ENCODE measurements at regions not wholly inside any gene's neighbourhood (a gene's known extent, or its start where the extent isn't known, plus 50 kb on each side); places are given as distances from the start of the nearest gene placed in this dataset.

- no peak overlapping the region for H3K9ac ChIP-seq (ENCODE audit: low read depth, low read length)
- H3K36me3 ChIP-seq (ENCODE audit: insufficient read depth, low read length) = no peaks in the 10 kb centered on the region
Observed at GRCh38 chr1:213749558-213749957, 238.2 kb upstream of the PROX1 start.

GRCh38 chr1:213750231-213751063 is 237.3 kb upstream of the PROX1 start:
- Histone ChIP-seq H3K4me2 (ENCODE audit: low read length) (no peak overlapping the region), H3K9me3 (replicated peaks; ENCODE audit: low read length) (no peaks in the 10 kb centered on the region), H3K4me3 (ENCODE audit: low read length) (no peak overlapping the region), H3K9ac (ENCODE audit: low read depth, low read length) (no peak overlapping the region), H3K36me3 (ENCODE audit: insufficient read depth, low read length) (no peaks in the 10 kb centered on the region), H3K27me3 (ENCODE audit: control insufficient read depth, insufficient read depth, low read length) (no peaks in the 10 kb centered on the region), H3K4me1 (ENCODE audit: control insufficient read depth, insufficient read depth, low read length) (no peaks in the 10 kb centered on the region)

More at GRCh38 chr1:213749558-213749957, 238.2 kb upstream of the PROX1 start:
- Histone ChIP-seq H3K9me3 (replicated peaks; ENCODE audit: low read length) (no peaks in the 10 kb centered on the region), H3K27me3 (ENCODE audit: control insufficient read depth, insufficient read depth, low read length) (no peaks in the 10 kb centered on the region), H3K4me1 (ENCODE audit: control insufficient read depth, insufficient read depth, low read length) (no peaks in the 10 kb centered on the region), H3K4me2 (ENCODE audit: low read length) (no peak overlapping the region), H3K4me3 (ENCODE audit: low read length) (no peak overlapping the region)

GRCh38 chr1:213751064-213751397 is 236.7 kb upstream of the PROX1 start:
- Histone ChIP-seq H3K9me3 (replicated peaks; ENCODE audit: low read length) (no peaks in the 10 kb centered on the region), H3K36me3 (ENCODE audit: insufficient read depth, low read length) (no peaks in the 10 kb centered on the region), H3K27me3 (ENCODE audit: control insufficient read depth, insufficient read depth, low read length) (no peaks in the 10 kb centered on the region), H3K9ac (ENCODE audit: low read depth, low read length) (no peak overlapping the region), H3K4me1 (ENCODE audit: control insufficient read depth, insufficient read depth, low read length) (no peaks in the 10 kb centered on the region), H3K4me2 (ENCODE audit: low read length) (no peak overlapping the region), H3K4me3 (ENCODE audit: low read length) (no peak overlapping the region)

GRCh38 chr1:213759359-213760181 is 228.2 kb upstream of the PROX1 start:
- Histone ChIP-seq H3K9ac (ENCODE audit: low read depth, low read length) (no peak overlapping the region), H3K4me2 (ENCODE audit: low read length) (no peak overlapping the region), H3K4me1 (ENCODE audit: control insufficient read depth, insufficient read depth, low read length) (no peaks in the 10 kb centered on the region), H3K9me3 (replicated peaks; ENCODE audit: low read length) (no peaks in the 10 kb centered on the region), H3K4me3 (ENCODE audit: low read length) (no peak overlapping the region), H3K36me3 (ENCODE audit: insufficient read depth, low read length) (no peaks in the 10 kb centered on the region), H3K27me3 (ENCODE audit: control insufficient read depth, insufficient read depth, low read length) (no peaks in the 10 kb centered on the region)

- Histone ChIP-seq H3K4me1 (ENCODE audit: control insufficient read depth, insufficient read depth, low read length) (no peaks in the 10 kb centered on the region), H3K27me3 (ENCODE audit: control insufficient read depth, insufficient read depth, low read length) (no peaks in the 10 kb centered on the region), H3K4me2 (ENCODE audit: low read length) (no peak overlapping the region), H3K9me3 (replicated peaks; ENCODE audit: low read length) (no peaks in the 10 kb centered on the region), H3K4me3 (ENCODE audit: low read length) (no peak overlapping the region), H3K9ac (ENCODE audit: low read depth, low read length) (no peak overlapping the region), H3K36me3 (ENCODE audit: insufficient read depth, low read length) (no peaks in the 10 kb centered on the region)
Observed at GRCh38 chr1:213761845-213762407, 225.8 kb upstream of the PROX1 start.

GRCh38 chr1:213767683-213768082 is 220.1 kb upstream of the PROX1 start:
- no peaks in the 10 kb centered on the region for H3K36me3 ChIP-seq (ENCODE audit: insufficient read depth, low read length)
- H3K4me2 ChIP-seq (ENCODE audit: low read length) = no peak overlapping the region
- H3K27me3 ChIP-seq (ENCODE audit: control insufficient read depth, insufficient read depth, low read length) = no peaks in the 10 kb centered on the region
- no peak overlapping the region for H3K9ac ChIP-seq (ENCODE audit: low read depth, low read length)
- no peaks in the 10 kb centered on the region for H3K9me3 ChIP-seq (replicated peaks; ENCODE audit: low read length)
- H3K4me1 ChIP-seq (ENCODE audit: control insufficient read depth, insufficient read depth, low read length) = no peaks in the 10 kb centered on the region
- no peak overlapping the region for H3K4me3 ChIP-seq (ENCODE audit: low read length)

- Histone ChIP-seq H3K36me3 (ENCODE audit: insufficient read depth, low read length) (no peaks in the 10 kb centered on the region), H3K27me3 (ENCODE audit: control insufficient read depth, insufficient read depth, low read length) (no peaks in the 10 kb centered on the region), H3K9me3 (replicated peaks; ENCODE audit: low read length) (no peaks in the 10 kb centered on the region), H3K4me2 (ENCODE audit: low read length) (no peak overlapping the region), H3K4me1 (ENCODE audit: control insufficient read depth, insufficient read depth, low read length) (no peaks in the 10 kb centered on the region), H3K9ac (ENCODE audit: low read depth, low read length) (no peak overlapping the region), H3K4me3 (ENCODE audit: low read length) (no peak overlapping the region)
Observed at GRCh38 chr1:213772128-213773063, 215.4 kb upstream of the PROX1 start.

- Histone ChIP-seq H3K4me1 (ENCODE audit: control insufficient read depth, insufficient read depth, low read length) (no peaks in the 10 kb centered on the region), H3K36me3 (ENCODE audit: insufficient read depth, low read length) (no peaks in the 10 kb centered on the region), H3K9ac (ENCODE audit: low read depth, low read length) (no peak overlapping the region), H3K27me3 (ENCODE audit: control insufficient read depth, insufficient read depth, low read length) (no peaks in the 10 kb centered on the region), H3K9me3 (replicated peaks; ENCODE audit: low read length) (no peaks in the 10 kb centered on the region), H3K4me3 (ENCODE audit: low read length) (no peak overlapping the region), H3K4me2 (ENCODE audit: low read length) (no peak overlapping the region)
Observed at GRCh38 chr1:213773975-213774374, 213.8 kb upstream of the PROX1 start.

GRCh38 chr1:213776969-213777368 is 210.8 kb upstream of the PROX1 start:
- no peak overlapping the region for H3K4me3 ChIP-seq (ENCODE audit: low read length)
- H3K4me1 ChIP-seq (ENCODE audit: control insufficient read depth, insufficient read depth, low read length) = no peaks in the 10 kb centered on the region
- no peak overlapping the region for H3K9ac ChIP-seq (ENCODE audit: low read depth, low read length)
- H3K9me3 ChIP-seq (replicated peaks; ENCODE audit: low read length) = no peaks in the 10 kb centered on the region
- no peak overlapping the region for H3K4me2 ChIP-seq (ENCODE audit: low read length)
- H3K36me3 ChIP-seq (ENCODE audit: insufficient read depth, low read length) = no peaks in the 10 kb centered on the region
- no peaks in the 10 kb centered on the region for H3K27me3 ChIP-seq (ENCODE audit: control insufficient read depth, insufficient read depth, low read length)

- Histone ChIP-seq H3K27me3 (ENCODE audit: control insufficient read depth, insufficient read depth, low read length) (no peaks in the 10 kb centered on the region), H3K9ac (ENCODE audit: low read depth, low read length) (no peak overlapping the region), H3K4me1 (ENCODE audit: control insufficient read depth, insufficient read depth, low read length) (no peaks in the 10 kb centered on the region), H3K9me3 (replicated peaks; ENCODE audit: low read length) (no peaks in the 10 kb centered on the region), H3K4me3 (ENCODE audit: low read length) (no peak overlapping the region), H3K36me3 (ENCODE audit: insufficient read depth, low read length) (no peaks in the 10 kb centered on the region), H3K4me2 (ENCODE audit: low read length) (no peak overlapping the region)
Observed at GRCh38 chr1:213779228-213779627, 208.5 kb upstream of the PROX1 start.
